Ecto neural progenitor cell (in vitro differentiated cells): ENCODE measurements at regions not wholly inside any gene's neighbourhood (a gene's known extent, or its start where the extent isn't known, plus 50 kb on each side); places are given as distances from the start of the nearest gene placed in this dataset.

ENCODE experiments used
- DNase-seq: peaks from one replicate; pipeline ENCODE4 v3.0.0-alpha.2; 2018; ENCODE audit warnings: low spot score

- no peak for DNase-seq
These were observed 384.6 kb upstream of the KHDRBS2 start for GRCh38 chr6:62670490-62671223.

GRCh38 chr6:62669831-62670230, 383.8 kb upstream of the KHDRBS2 start:
- DNase-seq: no peak

DNA sequence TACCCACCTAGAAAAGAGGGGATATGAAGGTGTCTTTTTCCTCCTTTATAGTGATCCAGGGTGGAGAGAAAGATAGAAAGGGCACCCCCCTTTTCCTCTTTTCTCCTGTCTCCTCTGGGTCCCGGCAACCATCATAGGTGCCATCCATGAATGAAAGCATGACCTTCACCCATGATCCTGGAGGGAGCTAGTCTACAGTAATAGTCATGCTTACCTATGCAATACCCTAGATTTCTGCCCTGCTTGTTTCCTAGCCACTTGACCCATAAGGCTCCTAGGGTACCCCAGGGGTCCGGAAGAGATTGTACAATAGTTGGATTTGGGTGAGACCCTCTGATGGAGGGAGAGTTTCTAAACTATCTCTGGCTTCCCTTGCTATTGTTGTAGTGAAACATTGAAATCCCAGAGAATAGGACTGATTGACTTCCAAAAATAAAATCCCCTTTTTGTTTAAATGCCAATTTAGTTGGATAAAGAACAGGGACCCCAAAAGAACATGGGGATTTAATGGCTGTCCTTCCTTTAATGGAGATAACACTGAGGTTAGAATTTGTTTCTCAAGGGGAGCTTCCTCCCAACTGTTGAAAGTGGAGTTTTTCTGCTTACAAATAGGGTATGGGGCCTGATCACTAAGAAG, 366.8 kb upstream of the KHDRBS2 start:
- DNase-seq: no peak

DNA sequence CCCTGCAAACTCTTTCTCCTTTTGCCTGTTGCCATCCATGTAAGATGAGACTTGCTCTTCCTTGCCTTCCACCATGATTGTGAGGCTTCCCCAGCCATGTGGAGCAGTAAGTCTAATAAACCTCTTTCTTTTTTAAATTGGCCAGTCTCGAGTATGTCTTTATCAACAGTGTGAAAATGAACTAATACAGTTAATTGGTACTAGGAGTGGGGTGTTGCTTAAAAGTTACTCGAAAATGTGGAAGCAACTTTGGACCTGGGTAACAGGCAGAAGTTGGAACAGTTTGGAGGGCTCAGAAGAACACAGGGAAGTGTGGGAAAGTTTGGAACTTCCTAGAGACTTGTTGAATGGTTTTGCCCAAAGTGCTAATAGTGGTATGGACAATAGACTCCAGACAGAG, 359.2 kb upstream of the KHDRBS2 start:
- DNase-seq: no peak

GRCh38 chr6:62640749-62641148, 354.7 kb upstream of the KHDRBS2 start:
- no peak for DNase-seq

GRCh38 chr6:62626661-62627060, 340.6 kb upstream of the KHDRBS2 start:
- no peak for DNase-seq

DNA sequence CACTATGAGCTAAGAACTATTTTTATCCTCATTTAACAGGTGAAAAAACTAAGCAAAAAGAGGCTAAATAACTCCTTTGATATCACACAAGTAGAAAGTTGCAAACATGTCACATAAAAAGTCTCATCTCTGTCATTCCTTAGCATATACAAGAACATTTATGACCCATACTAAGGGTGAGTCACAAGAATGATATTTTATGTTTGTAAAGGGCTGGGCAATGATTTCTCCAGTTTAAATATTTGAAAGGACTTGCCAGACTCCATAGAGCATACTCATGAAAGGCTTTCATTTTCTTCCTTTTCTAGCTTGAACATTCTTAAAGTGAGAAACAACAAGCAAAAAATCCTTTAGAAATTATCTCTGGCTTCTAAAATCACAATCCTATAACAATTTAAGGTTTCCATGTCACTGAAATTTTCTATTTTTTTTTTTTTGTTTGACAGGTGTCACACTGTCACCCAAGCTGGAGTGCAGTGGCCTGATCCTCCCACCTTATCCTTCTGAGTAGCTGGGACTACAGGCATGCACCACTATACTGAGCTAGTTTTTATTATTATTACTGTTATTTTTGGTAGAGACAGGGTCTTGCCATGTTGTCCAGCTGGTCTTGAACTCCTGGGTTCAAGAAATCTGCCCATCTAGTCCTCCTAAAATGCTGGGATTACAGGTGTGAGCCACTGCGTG, 338.0 kb upstream of the KHDRBS2 start:
- no peak for DNase-seq

DNA sequence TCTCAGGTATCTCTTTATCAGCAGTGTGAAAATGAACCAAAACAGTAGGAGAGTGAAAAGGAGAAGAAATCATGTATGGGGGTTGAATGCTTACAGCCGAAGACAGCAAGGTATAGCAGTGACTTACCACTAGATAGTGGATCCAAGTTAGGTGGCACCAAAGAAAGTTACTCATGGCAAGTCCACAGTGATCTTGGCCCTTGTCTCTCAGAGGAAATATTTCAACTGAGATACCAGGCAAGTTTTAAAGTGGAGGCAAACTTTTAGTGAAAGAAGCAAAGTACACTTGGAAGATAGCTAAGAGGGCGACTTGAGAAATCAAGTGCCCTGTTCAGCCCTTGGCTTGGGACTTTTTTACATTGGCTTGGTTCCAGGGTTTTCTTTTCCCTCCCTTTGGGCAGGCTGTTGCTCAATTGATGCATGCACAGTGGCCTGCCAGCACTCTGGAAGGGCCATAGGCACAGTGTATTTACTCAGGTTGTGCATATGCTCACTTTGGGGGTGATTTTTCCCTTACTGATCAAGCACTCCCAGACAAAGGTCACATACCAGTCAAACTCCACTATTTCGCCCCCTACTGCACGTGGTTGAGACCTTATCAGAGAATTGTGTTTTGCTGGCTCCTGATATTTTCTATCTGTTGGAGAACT, 329.5 kb upstream of the KHDRBS2 start:
- no peak for DNase-seq

DNA sequence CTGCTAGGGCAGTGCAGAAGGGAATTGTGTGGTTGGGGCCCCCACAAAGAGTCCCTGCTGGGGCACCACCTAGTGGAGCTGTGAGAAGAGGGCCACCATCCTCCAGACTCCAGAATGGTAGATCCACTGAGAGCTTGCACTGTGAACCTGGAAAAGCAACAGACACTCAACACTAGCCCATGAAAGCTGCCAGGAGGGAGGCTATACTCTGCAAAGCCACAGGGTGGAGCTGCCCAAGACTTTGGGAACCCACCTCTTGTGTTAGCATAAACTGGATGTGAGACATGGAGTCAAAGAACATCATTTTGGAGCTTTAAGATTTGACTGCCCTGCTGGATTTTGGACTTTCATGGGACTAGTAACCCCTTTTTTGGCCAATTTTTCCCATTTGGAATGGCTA, 328.4 kb upstream of the KHDRBS2 start:
- DNase-seq: no peak

- no peak for DNase-seq
These were observed 327.9 kb upstream of the KHDRBS2 start for GRCh38 chr6:62613928-62614327.

DNA sequence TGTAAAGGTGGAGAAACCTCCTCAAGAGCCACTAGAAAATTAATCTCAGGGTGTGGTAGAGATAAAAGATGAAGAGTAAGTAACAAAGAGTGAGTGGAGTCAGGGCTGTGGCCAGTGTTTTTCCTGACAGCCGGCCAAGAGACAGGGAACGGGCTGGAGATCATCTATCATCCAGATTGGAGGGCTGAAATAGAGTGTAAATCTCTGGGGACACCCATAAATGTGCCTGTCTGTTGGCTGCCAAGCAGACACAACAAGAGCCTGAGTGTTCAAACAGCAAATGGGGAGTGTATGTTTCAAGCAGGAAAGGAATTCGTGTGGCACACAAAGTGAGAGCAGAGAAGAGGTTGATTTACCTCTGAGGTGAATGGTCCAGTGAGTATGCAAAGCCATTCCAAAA, 326.4 kb upstream of the KHDRBS2 start:
- DNase-seq: no peak

DNA sequence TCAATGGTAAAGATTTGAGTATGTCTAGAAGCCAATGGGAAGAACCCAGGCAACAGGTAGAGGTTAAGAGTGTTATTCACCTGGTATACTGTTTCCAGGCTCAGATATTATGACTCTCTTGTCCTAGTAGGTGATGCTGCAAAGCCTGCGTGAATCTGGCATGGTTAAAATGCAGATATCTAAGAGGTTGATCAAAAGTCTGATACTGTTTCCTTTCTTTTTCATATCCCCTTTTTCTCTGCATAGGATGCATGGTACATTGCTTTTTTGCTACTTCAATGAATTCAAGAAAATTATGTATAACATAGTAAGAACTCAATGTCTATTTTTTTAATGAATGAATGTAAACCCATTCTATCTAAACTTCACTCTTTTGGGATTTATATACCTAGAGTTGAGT, 284.3 kb upstream of the KHDRBS2 start:
- no peak for DNase-seq

GRCh38 chr6:62541502-62541901, 255.5 kb upstream of the KHDRBS2 start:
- no peak for DNase-seq

DNA sequence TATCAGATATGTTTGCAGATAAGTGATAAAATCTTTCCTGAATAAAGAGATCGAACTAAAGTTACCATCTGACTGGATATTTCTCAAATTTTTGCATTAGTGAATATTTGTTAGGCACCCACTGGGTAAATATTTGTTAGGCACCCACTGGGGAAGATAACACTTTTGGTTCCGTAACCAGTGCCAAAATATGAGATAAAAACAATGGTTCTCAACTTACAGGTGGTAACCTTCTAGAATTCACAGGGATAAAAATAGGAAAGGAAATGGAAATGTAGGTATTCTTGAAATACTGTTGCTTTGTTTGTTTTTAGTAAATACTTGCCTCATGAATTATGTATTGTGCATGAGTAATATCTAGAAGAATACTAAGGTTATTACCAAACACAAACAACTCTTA, 245.0 kb upstream of the KHDRBS2 start:
- no peak for DNase-seq

DNA sequence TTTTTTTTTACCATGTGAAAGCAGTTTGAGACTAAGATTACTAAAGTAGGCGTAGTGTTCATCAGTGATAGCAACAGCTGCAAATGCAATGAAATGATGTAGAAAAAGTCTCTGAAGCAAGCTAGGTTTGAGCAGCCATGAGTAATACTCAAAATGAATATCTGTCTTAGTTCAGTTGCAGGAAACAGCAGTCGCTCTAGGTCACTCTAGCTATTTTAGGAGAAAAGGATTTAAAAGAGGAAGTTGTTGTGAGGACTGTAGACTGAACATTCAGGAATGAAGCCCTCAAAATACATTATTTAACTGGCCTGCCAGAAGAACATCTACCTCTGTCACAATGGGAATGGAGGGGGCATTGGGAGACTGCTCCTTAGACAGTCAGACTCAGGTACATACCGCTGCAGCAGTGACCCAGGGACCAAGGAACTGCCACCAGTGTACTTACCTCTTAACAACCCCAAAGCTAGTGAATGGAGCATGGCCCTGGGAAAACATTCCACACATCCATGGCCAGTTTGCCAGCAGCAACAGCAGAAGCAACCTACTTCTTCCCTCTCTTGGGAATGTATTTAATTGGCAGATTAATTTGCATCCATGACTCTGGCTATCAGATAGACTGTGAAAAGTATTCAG, 243.0 kb upstream of the KHDRBS2 start:
- DNase-seq: no peak

DNA sequence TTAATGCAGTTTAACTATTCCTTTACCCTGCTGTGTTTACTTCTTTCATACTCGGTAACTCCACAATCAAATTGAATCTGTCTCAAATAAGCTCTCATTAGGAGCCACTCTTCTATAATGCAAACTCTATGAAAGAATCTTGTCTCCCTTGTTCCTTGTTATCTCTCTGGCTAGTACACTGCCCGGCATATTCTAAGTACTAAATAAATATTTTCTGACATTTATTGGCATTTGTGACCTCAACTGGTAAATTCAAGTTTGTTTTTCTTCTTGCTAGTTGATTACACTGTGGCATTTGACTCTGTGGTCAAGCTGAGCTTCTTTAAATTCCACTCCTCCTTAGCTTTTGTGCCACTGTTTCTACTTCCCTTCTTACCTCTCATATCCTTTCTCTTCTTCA, 237.6 kb upstream of the KHDRBS2 start:
- DNase-seq: no peak

GRCh38 chr6:62519574-62519973, 233.5 kb upstream of the KHDRBS2 start:
- no peak for DNase-seq

GRCh38 chr6:62516291-62517141, 230.5 kb upstream of the KHDRBS2 start:
- DNase-seq: no peak

- DNase-seq: no peak
These were observed 206.3 kb upstream of the KHDRBS2 start for GRCh38 chr6:62492192-62492822.

GRCh38 chr6:62480544-62480943, 194.5 kb upstream of the KHDRBS2 start:
- no peak for DNase-seq

GRCh38 chr6:62479697-62480220, 193.7 kb upstream of the KHDRBS2 start:
- DNase-seq: no peak
